Upper lobe of left lung (tissue), 6 donors: ENCODE measurements at regions not wholly inside any gene's neighbourhood (a gene's known extent, or its start where the extent isn't known, plus 50 kb on each side); places are given as distances from the start of the nearest gene placed in this dataset.

Experiments used
- ATAC-seq, 2 donors: fragments of 200-7000 bp; cut with Tn5 transposase; one replicate each; pipeline ENCODE4 v1.9.1; 2022; ENCODE audit warnings: mild to moderate bottlenecking in 2 of 2, moderate library complexity in 2 of 2; ENCODE audit not compliant: low FRiP score in 2 of 2
- DNase-seq, 2 donors: peaks; one replicate each; pipeline ENCODE4 v3.0.0-alpha.2; 2019 to 2020
- H3K27ac ChIP-seq, 4 donors: fragments of 200-600 bp; sonication (generic); one replicate each; pipeline ENCODE4 v1.5.1; 2016 to 2019
- H3K27me3 ChIP-seq, 4 donors: fragments of 200-600 bp; sonication (generic); one replicate each; pipeline ENCODE4 v1.5.1; 2017 to 2019
- H3K36me3 ChIP-seq, 4 donors: fragments of 200-600 bp; sonication (generic); one replicate each; pipeline ENCODE4 v1.5.1; 2016 to 2019
- H3K4me1 ChIP-seq, 4 donors: fragments of 200-600 bp; sonication (generic); one replicate each; pipeline ENCODE4 v1.5.1; 2018 to 2019
- H3K4me3 ChIP-seq, 4 donors: fragments of 200-600 bp; sonication (generic); one replicate each; pipeline ENCODE4 v1.5.1; 2017 to 2019; ENCODE audit warnings: mild to moderate bottlenecking in 2 of 4, moderate library complexity in 1 of 4
- H3K9me3 ChIP-seq, 4 donors: fragments of 200-600 bp; sonication (generic); one replicate each; pipeline ENCODE4 v1.5.1; 2018 to 2019
- EP300 ChIP-seq, 4 donors: sonication (generic); formaldehyde crosslinking; IDR thresholded peaks; one replicate each; pipeline ENCODE4 v1.5.1; 2017; ENCODE audit warnings: antibody characterized with exemption in 4 of 4, control low read depth in 2 of 4
- POLR2A ChIP-seq, 4 donors: fragments of 450-650 bp; IDR thresholded peaks; one replicate each; pipeline ENCODE4 v1.5.1; 2016 to 2017; ENCODE audit warnings: antibody characterized with exemption in 4 of 4, mild to moderate bottlenecking in 2 of 4
- POLR2AphosphoS5 ChIP-seq, 2 donors: sonication (generic); formaldehyde crosslinking; IDR thresholded peaks; one replicate each; pipeline ENCODE4 v1.5.1; 2017; ENCODE audit warnings: antibody characterized with exemption in 2 of 2
- WGBS, 2 donors: methylation state at CpG; one replicate each; pipeline ENCODE4 v1.1.5; 2017 to 2018; 5-methylcytosine and 5-hydroxymethylcytosine counted together
- TF ChIP-seq, protein P1 (sequence below), 6 experiments: fragments of 450-650 bp in 4 of 6; fragments of 200-600 bp in 2 of 6; sonication (generic) in 2 of 6; IDR thresholded peaks; one replicate each; pipeline ENCODE4 v1.5.1; 2016 to 2019; ENCODE audit warnings: antibody characterized with exemption in 6 of 6
- donor health status: DM: no; HTN: no; CAD: no; lungs with moderate emphysema.
- donor health status: DM: no; HTN: yes; CAD: no; lungs with severe emphysema.

DNA sequence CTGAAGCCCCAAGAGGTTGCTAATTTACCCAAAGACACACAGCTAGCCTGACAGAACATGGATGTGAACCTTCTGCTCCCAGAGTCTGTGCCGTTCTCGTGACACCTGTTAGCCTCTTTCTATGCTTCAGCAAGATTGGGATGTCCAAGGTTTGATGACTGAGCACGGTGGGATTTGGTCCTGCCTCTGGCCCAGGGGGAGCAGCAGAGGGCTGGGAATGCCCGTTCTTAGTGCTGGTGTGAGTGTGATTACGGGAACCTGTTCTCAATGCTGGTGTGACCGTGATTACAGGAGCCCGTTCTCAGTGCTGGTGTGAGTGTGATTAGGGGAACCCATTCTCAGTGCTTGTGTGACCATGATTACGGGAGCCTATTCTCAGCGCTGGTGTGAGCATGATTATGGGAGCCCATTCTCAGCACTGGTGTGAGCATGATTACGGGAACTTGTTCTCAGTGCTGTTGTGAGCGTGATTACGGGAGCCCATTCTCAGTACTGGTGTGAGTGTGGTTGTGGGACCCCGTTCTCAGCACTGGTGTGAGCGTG is 67.3 kb upstream of the SNTG2 start:
- TF ChIP-seq EP300 (IDR thresholded peaks at IDR 0.05) (no peak), POLR2A (IDR thresholded peaks at IDR 0.05) (no peak), POLR2AphosphoS5 (IDR thresholded peaks at IDR 0.05) (no peak)
- TF ChIP-seq, protein P1, sequence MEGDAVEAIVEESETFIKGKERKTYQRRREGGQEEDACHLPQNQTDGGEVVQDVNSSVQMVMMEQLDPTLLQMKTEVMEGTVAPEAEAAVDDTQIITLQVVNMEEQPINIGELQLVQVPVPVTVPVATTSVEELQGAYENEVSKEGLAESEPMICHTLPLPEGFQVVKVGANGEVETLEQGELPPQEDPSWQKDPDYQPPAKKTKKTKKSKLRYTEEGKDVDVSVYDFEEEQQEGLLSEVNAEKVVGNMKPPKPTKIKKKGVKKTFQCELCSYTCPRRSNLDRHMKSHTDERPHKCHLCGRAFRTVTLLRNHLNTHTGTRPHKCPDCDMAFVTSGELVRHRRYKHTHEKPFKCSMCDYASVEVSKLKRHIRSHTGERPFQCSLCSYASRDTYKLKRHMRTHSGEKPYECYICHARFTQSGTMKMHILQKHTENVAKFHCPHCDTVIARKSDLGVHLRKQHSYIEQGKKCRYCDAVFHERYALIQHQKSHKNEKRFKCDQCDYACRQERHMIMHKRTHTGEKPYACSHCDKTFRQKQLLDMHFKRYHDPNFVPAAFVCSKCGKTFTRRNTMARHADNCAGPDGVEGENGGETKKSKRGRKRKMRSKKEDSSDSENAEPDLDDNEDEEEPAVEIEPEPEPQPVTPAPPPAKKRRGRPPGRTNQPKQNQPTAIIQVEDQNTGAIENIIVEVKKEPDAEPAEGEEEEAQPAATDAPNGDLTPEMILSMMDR (IDR thresholded peaks at IDR 0.05): no peak
- DNase-seq (no peak), ATAC-seq (no peak)
- Histone ChIP-seq H3K27ac (no peak overlapping the region), H3K9me3 (no peaks in the 10 kb centered on the region), H3K27me3 (no peaks in the 10 kb centered on the region), H3K36me3 (no peaks in the 10 kb centered on the region), H3K4me3 (no peak overlapping the region), H3K4me1 (no peaks in the 10 kb centered on the region)
- WGBS, 2 donors: 80 to 81% methylated on average over 13 to 14 of the region's 14 CpGs

- H3K36me3 ChIP-seq: no peaks in the 10 kb centered on the region
- H3K9me3 ChIP-seq: no peaks in the 10 kb centered on the region
- H3K4me1 ChIP-seq: no peaks in the 10 kb centered on the region
- no peak overlapping the region for H3K4me3 ChIP-seq
- ATAC-seq (no peak), DNase-seq (no peak)
- no peak overlapping the region for H3K27ac ChIP-seq
- TF ChIP-seq POLR2AphosphoS5 (IDR thresholded peaks at IDR 0.05) (no peak), POLR2A (IDR thresholded peaks at IDR 0.05) (no peak), EP300 (IDR thresholded peaks at IDR 0.05) (no peak)
- TF ChIP-seq, protein P1 (IDR thresholded peaks at IDR 0.05): no peak
- WGBS, 2 donors: 78 to 85% methylated on average over 10 to 11 of the region's 11 CpGs
- no peaks in the 10 kb centered on the region for H3K27me3 ChIP-seq
Measured at GRCh38 chr2:881204-881918, 69.3 kb upstream of the SNTG2 start.

- H3K4me3 ChIP-seq: no peak overlapping the region
- no peaks in the 10 kb centered on the region for H3K36me3 ChIP-seq
- TF ChIP-seq POLR2A (IDR thresholded peaks at IDR 0.05) (no peak), POLR2AphosphoS5 (IDR thresholded peaks at IDR 0.05) (no peak), EP300 (IDR thresholded peaks at IDR 0.05) (no peak)
- TF ChIP-seq, protein P1 (IDR thresholded peaks at IDR 0.05): no peak
- no peaks in the 10 kb centered on the region for H3K4me1 ChIP-seq
- H3K9me3 ChIP-seq: no peaks in the 10 kb centered on the region
- no peak for ATAC-seq
- no peak overlapping the region for H3K27ac ChIP-seq
- 86 to 88% methylated on average over 9 to 29 of the region's 29 CpGs for WGBS, 2 donors
- no peaks in the 10 kb centered on the region for H3K27me3 ChIP-seq
- DNase-seq: peak in 1 of 2 donors; percentile 53
Measured at GRCh38 chr2:880201-880970, 70.3 kb upstream of the SNTG2 start.

DNA sequence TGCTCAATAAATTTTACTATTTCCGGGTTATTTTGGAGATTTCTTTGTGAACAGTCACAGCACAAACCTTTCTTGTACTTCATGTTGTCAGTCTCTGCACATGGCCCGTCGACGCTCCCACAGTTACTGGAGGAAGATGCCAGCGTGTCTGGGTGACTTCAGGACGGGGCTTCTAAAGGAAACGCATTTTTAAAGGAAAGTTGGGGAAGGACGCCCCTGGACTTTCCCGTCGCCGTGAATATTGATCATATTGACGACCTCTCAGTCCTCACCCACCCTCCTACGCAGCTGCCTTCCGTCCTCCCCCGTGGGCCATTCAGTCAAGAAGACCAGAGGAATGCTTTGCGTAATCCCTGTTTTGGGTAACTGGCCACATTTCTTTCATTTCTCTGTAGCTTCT is 71.1 kb upstream of the SNTG2 start:
- Histone ChIP-seq H3K27me3 (no peaks in the 10 kb centered on the region), H3K4me3 (no peak overlapping the region), H3K36me3 (no peaks in the 10 kb centered on the region), H3K27ac (no peak overlapping the region), H3K4me1 (no peaks in the 10 kb centered on the region), H3K9me3 (no peaks in the 10 kb centered on the region)
- DNase-seq (no peak), ATAC-seq (no peak)
- 90 to 92% methylated on average over 16 of the region's 16 CpGs for WGBS, 2 donors
- TF ChIP-seq EP300 (IDR thresholded peaks at IDR 0.05): no peak
- TF ChIP-seq POLR2AphosphoS5 (IDR thresholded peaks at IDR 0.05): no peak
- no peak for TF ChIP-seq POLR2A (IDR thresholded peaks at IDR 0.05)
- TF ChIP-seq, protein P1 (IDR thresholded peaks at IDR 0.05): no peak
